HepG2 (cell line): ENCODE measurements at regions not wholly inside any gene's neighbourhood (a gene's known extent, or its start where the extent isn't known, plus 50 kb on each side); places are given as distances from the start of the nearest gene placed in this dataset.

ENCODE experiments used
- CTCF ChIP-seq: sonication (generic); formaldehyde crosslinking; IDR thresholded peaks from 2 replicates; pipeline ENCODE4 v1.5.0; 2020; ENCODE audit warnings: mild to moderate bottlenecking, missing genetic modification reagents, moderate library complexity
- MAF1 ChIP-seq: sonication (generic); formaldehyde crosslinking; IDR thresholded peaks from 2 replicates; pipeline ENCODE4 v1.5.0; 2020; ENCODE audit warnings: missing genetic modification reagents, borderline replicate concordance
- MEIS2 ChIP-seq: sonication (generic); formaldehyde crosslinking; IDR thresholded peaks from 2 replicates; pipeline ENCODE4 v1.9.0; 2021; ENCODE audit warnings: mild to moderate bottlenecking, missing genetic modification reagents
- NR2C2 ChIP-seq: sonication (generic); formaldehyde crosslinking; IDR thresholded peaks from 2 replicates; pipeline ENCODE4 v1.4.0; 2020; ENCODE audit warnings: missing genetic modification reagents, mild to moderate bottlenecking, moderate library complexity, borderline replicate concordance
- PHF21A ChIP-seq: sonication (generic); formaldehyde crosslinking; IDR thresholded peaks from 2 replicates; pipeline ENCODE4 v1.5.0; 2020; ENCODE audit warnings: mild to moderate bottlenecking, missing genetic modification reagents
- PHF5A ChIP-seq: IDR thresholded peaks from one replicate; pipeline ENCODE4 v1.6.1; 2018; ENCODE audit warnings: low read depth, missing genetic modification reagents; ENCODE audit not compliant: unreplicated experiment
- RAD21 ChIP-seq: fragments of 450-650 bp; formaldehyde crosslinking; IDR thresholded peaks from 2 replicates; pipeline ENCODE4 v1.5.0; 2020; ENCODE audit warnings: mild to moderate bottlenecking
- SRF ChIP-seq: IDR thresholded peaks from 2 replicates; pipeline ENCODE4 v1.6.1; 2011; ENCODE audit warnings: mild to moderate bottlenecking, low read depth, low read length, moderate library complexity
- TCF12 ChIP-seq, 2 experiments: fragments of 450-650 bp in 1 of 2; sonication (generic) in 1 of 2; formaldehyde crosslinking in 1 of 2; IDR thresholded peaks; 2 replicates each; pipeline versions ENCODE4 v1.6.1 to v1.8.0; 2017 to 2022; ENCODE audit warnings: antibody characterized with exemption in 1 of 2, mild to moderate bottlenecking in 1 of 2, missing genetic modification reagents in 1 of 2, moderate library complexity in 1 of 2
- THRA ChIP-seq: sonication (generic); formaldehyde crosslinking; IDR thresholded peaks from 2 replicates; pipeline ENCODE4 v1.4.0; 2020; ENCODE audit warnings: missing genetic modification reagents, borderline replicate concordance
- ZNF138 ChIP-seq: sonication (generic); formaldehyde crosslinking; IDR thresholded peaks from 2 replicates; pipeline ENCODE4 v1.5.0; 2020; ENCODE audit warnings: mild to moderate bottlenecking, low read depth, missing genetic modification reagents

GRCh38 chrX:85561231-85561630, 181.8 kb upstream of the POF1B start:
- TF ChIP-seq CTCF (CRISPR knock-in tag) (no peak), PHF21A (CRISPR knock-in tag) (no peak), ZNF138 (CRISPR knock-in tag) (no peak), TCF12 (IDR thresholded peaks at IDR 0.05) (no peak), TCF12 (CRISPR knock-in tag; IDR thresholded peaks at IDR 0.05) (no peak), THRA (CRISPR knock-in tag) (no peak), NR2C2 (no peak), RAD21 (CRISPR knock-in tag) (no peak), SRF (no peak), MEIS2 (CRISPR knock-in tag) (no peak), PHF5A (CRISPR knock-in tag) (no peak), MAF1 (no peak)
